Lung microvascular endothelial cell (primary cell): ENCODE measurements at regions not wholly inside any gene's neighbourhood (a gene's known extent, or its start where the extent isn't known, plus 50 kb on each side); places are given as distances from the start of the nearest gene placed in this dataset.

Source experiments
- DNase-seq, 2 donors: peaks; one replicate each; pipeline versions ENCODE4 v3.0.0 to v3.0.0-alpha.2; 2010; ENCODE audit warnings: low read depth in 2 of 2

- DNase-seq, result no peak
Observed at GRCh38 chr19:31658993-31659896, 310.0 kb upstream of the TSHZ3 start.

- no peak for DNase-seq
Observed at GRCh38 chr19:31659897-31660210, 310.6 kb upstream of the TSHZ3 start.

GRCh38 chr19:31664096-31664495 is 314.9 kb upstream of the TSHZ3 start:
- DNase-seq, result no peak

- DNase-seq, result no peak
Observed at GRCh38 chr19:31664997-31665396, 315.8 kb upstream of the TSHZ3 start.

GRCh38 chr19:31666126-31666525 is 316.9 kb upstream of the TSHZ3 start:
- DNase-seq, result no peak

GRCh38 chr19:31667106-31667505 is 317.9 kb upstream of the TSHZ3 start:
- no peak for DNase-seq

GRCh38 chr19:31668921-31669320 is 319.7 kb upstream of the TSHZ3 start:
- DNase-seq, result no peak

GRCh38 chr19:31670931-31671330 is 321.7 kb upstream of the TSHZ3 start:
- no peak for DNase-seq

GRCh38 chr19:31671411-31672035 is 322.3 kb upstream of the TSHZ3 start:
- no peak for DNase-seq

- no peak for DNase-seq
Observed at GRCh38 chr19:31674503-31675192, 325.4 kb upstream of the TSHZ3 start.

GRCh38 chr19:31675193-31675913 is 326.1 kb upstream of the TSHZ3 start:
- DNase-seq, result no peak

GRCh38 chr19:31676271-31677004 is 327.2 kb upstream of the TSHZ3 start:
- DNase-seq, result no peak

- DNase-seq, result no peak
Observed at GRCh38 chr19:31678421-31678820, 329.2 kb upstream of the TSHZ3 start.

GRCh38 chr19:31681121-31681520 is 331.9 kb upstream of the TSHZ3 start:
- no peak for DNase-seq

GRCh38 chr19:31693131-31693932 is 344.1 kb upstream of the TSHZ3 start:
- DNase-seq, result no peak

GRCh38 chr19:31693933-31694269 is 344.7 kb upstream of the TSHZ3 start:
- no peak for DNase-seq

GRCh38 chr19:31694761-31695160 is 345.5 kb upstream of the TSHZ3 start:
- no peak for DNase-seq

GRCh38 chr19:31699421-31699820 is 350.2 kb upstream of the TSHZ3 start:
- no peak for DNase-seq

- DNase-seq, result no peak
Observed at GRCh38 chr19:31701146-31701545, 351.9 kb upstream of the TSHZ3 start.

GRCh38 chr19:31705656-31706055 is 356.4 kb upstream of the TSHZ3 start:
- no peak for DNase-seq

- DNase-seq, result no peak
Observed at GRCh38 chr19:31706131-31706530, 356.9 kb upstream of the TSHZ3 start.
